Activated B cell treated with CpG ODN at 0.5 μM for 24 hours (primary cell): ENCODE measurements at regions not wholly inside any gene's neighbourhood (a gene's known extent, or its start where the extent isn't known, plus 50 kb on each side); places are given as distances from the start of the nearest gene placed in this dataset.

Source experiments
- ATAC-seq: fragments of 200-7000 bp; cut with Tn5 transposase; one replicate; pipeline ENCODE4 v1.10.0; 2021; ENCODE audit warnings: low read depth, mild to moderate bottlenecking, moderate library complexity
- CTCF ChIA-PET: fragments of 350-600 bp; sonication (Branson Sonifier 250); formaldehyde crosslinking; loops from one replicate; lab custom pipeline; 2021; ENCODE audit warnings: antibody characterized with exemption; lab: Charles Lee
- POLR2A ChIA-PET: fragments of 350-600 bp; sonication (Branson Sonifier 250); formaldehyde crosslinking; loops from one replicate; lab custom pipeline; 2021; ENCODE audit warnings: antibody characterized with exemption; lab: Charles Lee
- DNase-seq: peaks from one replicate; pipeline ENCODE4 v3.0.0; 2022
- H3K27ac Mint-ChIP-seq: one replicate; pipeline ENCODE4 v1.8.0; 2020; ENCODE audit warnings: mixed read lengths
- H3K27me3 Mint-ChIP-seq: one replicate; pipeline ENCODE4 v1.8.0; 2021; ENCODE audit warnings: mixed read lengths
- H3K36me3 Mint-ChIP-seq: one replicate; pipeline ENCODE4 v1.8.0; 2021; ENCODE audit warnings: low read depth, mixed read lengths
- H3K4me1 Mint-ChIP-seq: one replicate; pipeline ENCODE4 v1.8.0; 2021; ENCODE audit warnings: mixed read lengths
- H3K4me3 Mint-ChIP-seq: one replicate; pipeline ENCODE4 v1.8.0; 2020; ENCODE audit warnings: mild to moderate bottlenecking, mixed read lengths
- H3K9me3 Mint-ChIP-seq: one replicate; pipeline ENCODE4 v1.8.0; 2020; ENCODE audit warnings: mixed read lengths
- CTCF ChIP-seq: fragments of 200-600 bp; IDR thresholded peaks from one replicate; pipeline ENCODE4 v1.8.0; 2022; ENCODE audit warnings: antibody characterized with exemption, mild to moderate bottlenecking
- intact Hi-C: fragments of 100-400 bp; cut with micrococcal nuclease; formaldehyde crosslinking; loops from one replicate; pipeline ENCODE4 v1.15.1; 2024

GRCh38 chr5:25418978-25419377, 774.2 kb upstream of the CDH10 start:
- intact Hi-C loops: no loop called here
- H3K27ac Mint-ChIP-seq: no peak overlapping the region
- H3K4me1 Mint-ChIP-seq: no peaks in the 10 kb centered on the region
- H3K9me3 Mint-ChIP-seq: peaks cover 7% of the 10 kb centered on the region
- ATAC-seq: no peak
- CTCF ChIA-PET: no interaction called here
- no peak for TF ChIP-seq CTCF
- H3K36me3 Mint-ChIP-seq: no peaks in the 10 kb centered on the region
- DNase-seq: no peak
- POLR2A ChIA-PET: no interaction called here
- no peak overlapping the region for H3K4me3 Mint-ChIP-seq
- no peaks in the 10 kb centered on the region for H3K27me3 Mint-ChIP-seq

GRCh38 chr5:25418319-25418859, 773.6 kb upstream of the CDH10 start:
- TF ChIP-seq CTCF: no peak
- Mint-ChIP-seq H3K27ac (no peak overlapping the region), H3K36me3 (no peaks in the 10 kb centered on the region), H3K4me1 (no peaks in the 10 kb centered on the region), H3K9me3 (peaks cover 7% of the 10 kb centered on the region), H3K27me3 (no peaks in the 10 kb centered on the region), H3K4me3 (no peak overlapping the region)
- ChIA-PET POLR2A (no interaction called here), CTCF (no interaction called here)
- no peak for DNase-seq
- ATAC-seq: no peak
- intact Hi-C loops: no loop called here

- CTCF ChIA-PET: no interaction called here
- intact Hi-C loops: no loop called here
- peaks cover 8% of the 10 kb centered on the region for H3K9me3 Mint-ChIP-seq
Measured at GRCh38 chr5:25416960-25417359, 772.2 kb upstream of the CDH10 start.

GRCh38 chr5:25415970-25416369, 771.2 kb upstream of the CDH10 start:
- no peak for TF ChIP-seq CTCF
- ChIA-PET POLR2A (no interaction called here), CTCF (no interaction called here)
- DNase-seq: no peak
- Mint-ChIP-seq H3K4me1 (no peaks in the 10 kb centered on the region), H3K9me3 (peaks cover 10% of the 10 kb centered on the region), H3K36me3 (no peaks in the 10 kb centered on the region), H3K27ac (no peak overlapping the region), H3K27me3 (no peaks in the 10 kb centered on the region), H3K4me3 (no peak overlapping the region)
- ATAC-seq: no peak
- intact Hi-C loops: no loop called here

More at GRCh38 chr5:25416960-25417359, 772.2 kb upstream of the CDH10 start:
- ATAC-seq: no peak
- Mint-ChIP-seq H3K36me3 (no peaks in the 10 kb centered on the region), H3K4me1 (no peaks in the 10 kb centered on the region), H3K27me3 (no peaks in the 10 kb centered on the region), H3K27ac (no peak overlapping the region), H3K4me3 (no peak overlapping the region)
- TF ChIP-seq CTCF: no peak
- POLR2A ChIA-PET: no interaction called here
- no peak for DNase-seq

- intact Hi-C loops: no loop called here
- ChIA-PET CTCF (no interaction called here), POLR2A (no interaction called here)
- H3K27ac Mint-ChIP-seq: no peak overlapping the region
- no peak for ATAC-seq
- H3K27me3 Mint-ChIP-seq: no peaks in the 10 kb centered on the region
- H3K4me3 Mint-ChIP-seq: no peak overlapping the region
- no peaks in the 10 kb centered on the region for H3K4me1 Mint-ChIP-seq
- TF ChIP-seq CTCF: no peak
- no peaks in the 10 kb centered on the region for H3K36me3 Mint-ChIP-seq
- peaks cover 10% of the 10 kb centered on the region for H3K9me3 Mint-ChIP-seq
- no peak for DNase-seq
Measured at GRCh38 chr5:25414742-25415141, 770.0 kb upstream of the CDH10 start.
